Neural cell (in vitro differentiated cells): ENCODE measurements at regions not wholly inside any gene's neighbourhood (a gene's known extent, or its start where the extent isn't known, plus 50 kb on each side); places are given as distances from the start of the nearest gene placed in this dataset.

Experiments
- H2AFZ ChIP-seq: fragments of 200-600, 300-800 bp; sonication (generic), shearing (Covaris generic); 2 replicates; pipeline ENCODE4 v1.6.0; 2014; ENCODE audit warnings: low read depth, mild to moderate bottlenecking, antibody characterized with exemption, low read length, moderate library complexity
- H3F3A ChIP-seq: fragments of 200-600 bp; shearing (Covaris generic); 2 replicates; pipeline ENCODE4 v1.6.1; 2016; ENCODE audit warnings: mild to moderate bottlenecking, moderate library complexity, mixed read lengths, antibody characterized with exemption, low read length; ENCODE audit not compliant: insufficient read depth, poor library complexity, severe bottlenecking
- H3K27ac ChIP-seq: fragments of 200-600, 300-800 bp; sonication (generic), shearing (Covaris generic); 2 replicates; pipeline ENCODE4 v1.5.1; 2014; ENCODE audit warnings: mild to moderate bottlenecking, low read length, moderate library complexity
- H3K27me3 ChIP-seq: fragments of 300-800, 200-600 bp; sonication (generic), shearing (Covaris generic); 2 replicates; pipeline ENCODE4 v1.6.0; 2014; ENCODE audit warnings: mild to moderate bottlenecking, low read depth, low read length, moderate library complexity; ENCODE audit not compliant: insufficient read depth
- H3K36me3 ChIP-seq: fragments of 300-800, 200-600 bp; sonication (generic), shearing (Covaris generic); 2 replicates; pipeline ENCODE4 v1.5.1; 2014; ENCODE audit warnings: mild to moderate bottlenecking, antibody characterized with exemption, low read length, moderate library complexity; ENCODE audit not compliant: insufficient read depth
- H3K4me2 ChIP-seq: fragments of 300-800, 200-600 bp; sonication (generic), shearing (Covaris generic); 2 replicates; pipeline ENCODE4 v1.6.0; 2014; ENCODE audit warnings: mild to moderate bottlenecking, low read length
- H3K4me3 ChIP-seq: fragments of 300-800, 200-600 bp; sonication (generic), shearing (Covaris generic); 2 replicates; pipeline ENCODE4 v1.5.1; 2014; ENCODE audit warnings: mild to moderate bottlenecking, low read length, moderate library complexity
- H3K79me2 ChIP-seq: fragments of 200-600 bp; shearing (Covaris generic); replicated peaks from 2 replicates; pipeline ENCODE4 v1.6.0; 2014; ENCODE audit warnings: mild to moderate bottlenecking, low read length, moderate library complexity; ENCODE audit not compliant: insufficient read depth
- H3K9ac ChIP-seq: fragments of 300-800, 200-600 bp; sonication (generic), shearing (Covaris generic); 2 replicates; pipeline ENCODE4 v1.6.1; 2016; ENCODE audit warnings: mild to moderate bottlenecking, low read length, mixed read lengths
- H3K9me2 ChIP-seq: fragments of 200-600 bp; shearing (Covaris generic); 2 replicates; pipeline ENCODE4 v1.6.1; 2016; ENCODE audit warnings: mild to moderate bottlenecking, low read length, mixed read lengths; ENCODE audit not compliant: insufficient read depth
- H3K9me3 ChIP-seq: fragments of 200-600, 300-800 bp; sonication (generic), shearing (Covaris generic); 2 replicates; pipeline ENCODE4 v1.6.1; 2016; ENCODE audit warnings: mild to moderate bottlenecking, mixed run types, low read length, moderate library complexity, mixed read lengths
- H4K20me1 ChIP-seq: fragments of 200-600 bp; shearing (Covaris generic); 2 replicates; pipeline ENCODE4 v1.6.1; 2016; ENCODE audit warnings: mild to moderate bottlenecking, mixed run types; ENCODE audit not compliant: insufficient read depth
- CTCF ChIP-seq: fragments of 450-650 bp; IDR thresholded peaks from 2 replicates; pipeline ENCODE4 v1.5.1; 2014; ENCODE audit warnings: antibody characterized with exemption, mild to moderate bottlenecking, moderate library complexity; ENCODE audit not compliant: poor library complexity, severe bottlenecking
- EP300 ChIP-seq: fragments of 450-650 bp; conservative IDR thresholded peaks from 2 replicates; pipeline ENCODE4 v1.6.1; 2014; ENCODE audit warnings: antibody characterized with exemption, mild to moderate bottlenecking, moderate library complexity; ENCODE audit not compliant: poor library complexity, severe bottlenecking
- EZH2 ChIP-seq: fragments of 200-600, 300-800 bp; shearing (Covaris generic), sonication (generic); IDR thresholded peaks from 2 replicates; pipeline ENCODE4 v1.6.1; 2014; ENCODE audit warnings: antibody characterized with exemption, low read length, borderline replicate concordance, mild to moderate bottlenecking; ENCODE audit not compliant: insufficient read depth, poor library complexity, severe bottlenecking
- MXI1 ChIP-seq: fragments of 450-650 bp; conservative IDR thresholded peaks from 2 replicates; pipeline ENCODE4 v1.6.1; 2014; ENCODE audit warnings: antibody characterized with exemption, mild to moderate bottlenecking; ENCODE audit not compliant: poor library complexity, severe bottlenecking
- POLR2AphosphoS5 ChIP-seq: IDR thresholded peaks from 2 replicates; pipeline ENCODE4 v1.6.1; 2012
- RAD21 ChIP-seq: fragments of 450-650 bp; conservative IDR thresholded peaks from 2 replicates; pipeline ENCODE4 v1.6.1; 2014; ENCODE audit warnings: antibody characterized with exemption, mild to moderate bottlenecking, moderate library complexity
- REST ChIP-seq: IDR thresholded peaks from 2 replicates; pipeline ENCODE4 v1.6.1; 2012; ENCODE audit warnings: borderline replicate concordance
- SMC3 ChIP-seq: fragments of 450-650 bp; conservative IDR thresholded peaks from 2 replicates; pipeline ENCODE4 v1.6.1; 2014; ENCODE audit warnings: antibody characterized with exemption, mild to moderate bottlenecking, moderate library complexity; ENCODE audit not compliant: poor library complexity
- TAF1 ChIP-seq: IDR thresholded peaks from 2 replicates; pipeline ENCODE4 v1.6.1; 2012; ENCODE audit warnings: low read depth

DNA sequence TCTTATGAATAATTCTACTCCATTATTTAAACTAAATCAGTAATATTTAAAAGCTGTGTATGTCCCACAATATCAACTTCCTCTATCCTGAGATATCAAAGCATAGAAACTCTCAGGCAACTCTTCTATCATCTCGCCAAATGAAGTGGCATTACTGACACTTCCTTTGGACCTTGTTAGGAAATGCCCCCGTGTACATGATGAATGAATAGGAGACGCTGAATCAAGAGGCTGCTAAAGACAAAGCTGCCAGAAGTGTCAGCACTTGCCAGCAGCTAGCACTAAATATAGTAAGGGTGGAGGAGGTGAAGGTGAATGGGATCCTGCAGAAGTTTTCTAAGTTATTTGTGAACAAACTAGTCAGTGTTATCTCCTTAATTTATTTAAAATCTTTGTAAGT, 99.5 kb upstream of the BLTP1 start:
- H3K9ac ChIP-seq: no peak overlapping the region
- H3K9me2 ChIP-seq: no peaks in the 10 kb centered on the region
- no peaks in the 10 kb centered on the region for H4K20me1 ChIP-seq
- H3K9me3 ChIP-seq: no peaks in the 10 kb centered on the region
- H3K27me3 ChIP-seq: no peaks in the 10 kb centered on the region
- no peak overlapping the region for H3K4me3 ChIP-seq
- H3K4me2 ChIP-seq: no peak overlapping the region
- H3F3A ChIP-seq: no peaks in the 10 kb centered on the region
- TF ChIP-seq SMC3: no peak
- H3K36me3 ChIP-seq: no peaks in the 10 kb centered on the region
- H2AFZ ChIP-seq: no peak overlapping the region
- H3K79me2 ChIP-seq: no peaks in the 10 kb centered on the region
- no peak overlapping the region for H3K27ac ChIP-seq

- no peak overlapping the region for H3K27ac ChIP-seq
- no peak overlapping the region for H2AFZ ChIP-seq
- no peaks in the 10 kb centered on the region for H3K9me3 ChIP-seq
- no peak overlapping the region for H3K4me3 ChIP-seq
- H3K9me2 ChIP-seq: no peaks in the 10 kb centered on the region
- no peak overlapping the region for H3K9ac ChIP-seq
- H4K20me1 ChIP-seq: no peaks in the 10 kb centered on the region
- H3K79me2 ChIP-seq: no peaks in the 10 kb centered on the region
- TF ChIP-seq MXI1: no peak
- no peak for TF ChIP-seq RAD21
- no peak for TF ChIP-seq REST
- TF ChIP-seq EP300: no peak
- H3K27me3 ChIP-seq: no peaks in the 10 kb centered on the region
- no peaks in the 10 kb centered on the region for H3F3A ChIP-seq
- no peaks in the 10 kb centered on the region for H3K36me3 ChIP-seq
- no peak overlapping the region for H3K4me2 ChIP-seq
Measured at GRCh38 chr4:122050841-122051240, 99.0 kb upstream of the TRPC3 start.

- Histone ChIP-seq H3K27me3 (no peaks in the 10 kb centered on the region), H3K36me3 (no peaks in the 10 kb centered on the region), H3K4me3 (no peak overlapping the region), H3F3A (no peaks in the 10 kb centered on the region), H3K9me2 (no peaks in the 10 kb centered on the region), H3K4me2 (no peak overlapping the region), H4K20me1 (no peaks in the 10 kb centered on the region), H3K9me3 (no peaks in the 10 kb centered on the region), H2AFZ (no peak overlapping the region), H3K9ac (no peak overlapping the region), H3K27ac (no peak overlapping the region), H3K79me2 (no peaks in the 10 kb centered on the region)
- TF ChIP-seq MXI1: no peak
- no peak for TF ChIP-seq SMC3
- TF ChIP-seq RAD21: no peak
- no peak for TF ChIP-seq POLR2AphosphoS5
- TF ChIP-seq EZH2: no peak
- no peak for TF ChIP-seq TAF1
- no peak for TF ChIP-seq CTCF
- TF ChIP-seq EP300: no peak
Measured at GRCh38 chr4:122047456-122048425, 95.9 kb upstream of the TRPC3 start.
